GM18502 (cell line): ENCODE measurements at regions not wholly inside any gene's neighbourhood (a gene's known extent, or its start where the extent isn't known, plus 50 kb on each side); places are given as distances from the start of the nearest gene placed in this dataset.
A peak's percentile ranks its signal among the peaks of the same experiment; 100 is the strongest.
"Not testable (repeated sequence)": the region's sequence is repeated elsewhere in the genome, so short reads cannot be mapped to it uniquely, and the experiment has no call there.

Experiments
- ATAC-seq: cut with Tn5 transposase; IDR thresholded peaks from one replicate; pipeline ENCODE4 v1.9.1; 2021; ENCODE audit warnings: mild to moderate bottlenecking; ENCODE audit not compliant: unreplicated experiment, poor library complexity

GRCh38 chr12:131641315-131641714 lies 69.6 kb upstream of the SFSWAP start:
- ATAC-seq = no peak

- peak; percentile 58 for ATAC-seq
These were observed 68.8 kb upstream of the SFSWAP start for GRCh38 chr12:131642101-131642540.

GRCh38 chr12:131642771-131643170 lies 68.1 kb upstream of the SFSWAP start:
- ATAC-seq = no peak

GRCh38 chr12:131643631-131644452 lies 67.0 kb upstream of the SFSWAP start:
- no peak for ATAC-seq

GRCh38 chr12:131644481-131644880 lies 66.4 kb upstream of the SFSWAP start:
- no peak for ATAC-seq

- not testable (repeated sequence) for ATAC-seq
These were observed 66.0 kb upstream of the SFSWAP start for GRCh38 chr12:131644917-131645316.

- not testable (repeated sequence) for ATAC-seq
These were observed 65.3 kb upstream of the SFSWAP start for GRCh38 chr12:131645557-131645956.

GRCh38 chr12:131646444-131646843 lies 64.4 kb upstream of the SFSWAP start:
- not testable (repeated sequence) for ATAC-seq

- no peak for ATAC-seq
These were observed 63.2 kb upstream of the SFSWAP start for GRCh38 chr12:131647667-131648066.

GRCh38 chr12:131655469-131656174 lies 55.3 kb upstream of the SFSWAP start:
- not testable (repeated sequence) for ATAC-seq

GRCh38 chr12:131656796-131657195 lies 54.1 kb upstream of the SFSWAP start:
- not testable (repeated sequence) for ATAC-seq

GRCh38 chr12:131658605-131659004 lies 52.3 kb upstream of the SFSWAP start:
- ATAC-seq = not testable (repeated sequence)

GRCh38 chr12:131659484-131659883 lies 51.4 kb upstream of the SFSWAP start:
- not testable (repeated sequence) for ATAC-seq

- not testable (repeated sequence) for ATAC-seq
These were observed 50.9 kb upstream of the SFSWAP start for GRCh38 chr12:131659976-131660375.

GRCh38 chr12:131660401-131660800 lies 50.5 kb upstream of the SFSWAP start:
- not testable (repeated sequence) for ATAC-seq
